ENCODE measurements at regions not wholly inside any gene's neighbourhood (a gene's known extent, or its start where the extent isn't known, plus 50 kb on each side); places are given as distances from the start of the nearest gene placed in this dataset.

DNA sequence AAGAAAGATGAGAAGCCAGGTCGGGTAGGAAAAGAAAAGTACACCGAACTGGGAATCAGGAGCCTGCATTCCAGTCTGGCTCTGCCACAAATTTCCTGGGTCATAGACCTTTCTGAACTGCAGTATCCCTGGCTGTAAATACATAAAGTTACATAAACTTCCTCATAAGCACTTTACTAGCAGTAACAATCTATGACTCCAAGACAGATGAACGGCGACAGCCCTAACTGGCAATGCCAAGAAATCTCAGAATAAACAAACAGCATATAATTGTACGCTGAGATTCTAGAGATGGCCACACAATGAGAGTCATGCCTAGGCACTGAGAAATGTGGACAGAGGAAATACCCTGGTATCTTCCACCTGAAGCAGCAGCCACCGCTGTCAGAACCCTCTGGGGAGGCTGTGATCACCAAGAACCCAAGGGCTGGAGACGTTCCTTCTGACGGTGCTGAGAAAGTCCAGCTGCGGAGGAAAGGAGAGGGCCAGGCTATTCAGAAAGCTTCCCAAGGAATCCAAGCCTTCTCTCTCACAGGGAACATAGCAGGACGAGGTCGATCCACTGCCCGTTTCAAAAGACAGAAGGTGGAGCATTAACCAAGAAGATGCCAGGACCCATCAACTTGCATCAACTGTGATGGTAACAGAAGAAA lies 89.3 kb upstream of the SLC66A3 start:
- TF ChIP-seq EP300 (IDR thresholded peaks at IDR 0.05) (no peak), POLR2A (IDR thresholded peaks at IDR 0.05) (no peak), POLR2AphosphoS5 (IDR thresholded peaks at IDR 0.05) (no peak)
- TF ChIP-seq, protein P1, sequence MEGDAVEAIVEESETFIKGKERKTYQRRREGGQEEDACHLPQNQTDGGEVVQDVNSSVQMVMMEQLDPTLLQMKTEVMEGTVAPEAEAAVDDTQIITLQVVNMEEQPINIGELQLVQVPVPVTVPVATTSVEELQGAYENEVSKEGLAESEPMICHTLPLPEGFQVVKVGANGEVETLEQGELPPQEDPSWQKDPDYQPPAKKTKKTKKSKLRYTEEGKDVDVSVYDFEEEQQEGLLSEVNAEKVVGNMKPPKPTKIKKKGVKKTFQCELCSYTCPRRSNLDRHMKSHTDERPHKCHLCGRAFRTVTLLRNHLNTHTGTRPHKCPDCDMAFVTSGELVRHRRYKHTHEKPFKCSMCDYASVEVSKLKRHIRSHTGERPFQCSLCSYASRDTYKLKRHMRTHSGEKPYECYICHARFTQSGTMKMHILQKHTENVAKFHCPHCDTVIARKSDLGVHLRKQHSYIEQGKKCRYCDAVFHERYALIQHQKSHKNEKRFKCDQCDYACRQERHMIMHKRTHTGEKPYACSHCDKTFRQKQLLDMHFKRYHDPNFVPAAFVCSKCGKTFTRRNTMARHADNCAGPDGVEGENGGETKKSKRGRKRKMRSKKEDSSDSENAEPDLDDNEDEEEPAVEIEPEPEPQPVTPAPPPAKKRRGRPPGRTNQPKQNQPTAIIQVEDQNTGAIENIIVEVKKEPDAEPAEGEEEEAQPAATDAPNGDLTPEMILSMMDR (IDR thresholded peaks at IDR 0.05), result no peak
